Stimulated activated CD4-positive, alpha-beta T cell treated with anti-CD3 and anti-CD28 coated beads, Interleukin-4, amount 100 ng/mL, for 48 hours (primary cell): ENCODE measurements at regions not wholly inside any gene's neighbourhood (a gene's known extent, or its start where the extent isn't known, plus 50 kb on each side); places are given as distances from the start of the nearest gene placed in this dataset.
"Not testable (repeated sequence)": the region's sequence is repeated elsewhere in the genome, so short reads cannot be mapped to it uniquely, and the experiment has no call there.

Experiments
- DNase-seq, 2 donors: peaks; one replicate each; pipeline ENCODE4 v3.0.0-alpha.2; 2020; ENCODE audit warnings: low read depth in 2 of 2

DNA sequence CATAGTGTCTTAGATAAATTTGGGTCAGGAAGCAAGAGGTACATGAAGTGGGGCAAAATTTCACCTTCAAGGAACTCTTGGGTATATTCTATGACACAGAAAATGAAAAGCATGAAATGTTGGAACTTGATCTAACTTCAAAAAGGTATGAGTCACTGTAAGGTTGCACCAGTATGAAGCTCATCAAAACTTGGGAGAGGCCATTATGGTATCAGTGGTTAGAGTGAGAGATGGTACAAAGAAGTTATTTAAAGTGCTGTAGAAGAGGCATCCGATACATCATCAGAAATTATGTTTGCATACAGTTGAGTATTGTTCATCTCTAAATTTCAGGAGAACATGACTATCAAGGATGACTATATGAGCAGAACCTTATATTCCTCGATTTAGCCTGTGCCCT lies 302.9 kb upstream of the SUCLG2 start:
- DNase-seq: no peak

DNA sequence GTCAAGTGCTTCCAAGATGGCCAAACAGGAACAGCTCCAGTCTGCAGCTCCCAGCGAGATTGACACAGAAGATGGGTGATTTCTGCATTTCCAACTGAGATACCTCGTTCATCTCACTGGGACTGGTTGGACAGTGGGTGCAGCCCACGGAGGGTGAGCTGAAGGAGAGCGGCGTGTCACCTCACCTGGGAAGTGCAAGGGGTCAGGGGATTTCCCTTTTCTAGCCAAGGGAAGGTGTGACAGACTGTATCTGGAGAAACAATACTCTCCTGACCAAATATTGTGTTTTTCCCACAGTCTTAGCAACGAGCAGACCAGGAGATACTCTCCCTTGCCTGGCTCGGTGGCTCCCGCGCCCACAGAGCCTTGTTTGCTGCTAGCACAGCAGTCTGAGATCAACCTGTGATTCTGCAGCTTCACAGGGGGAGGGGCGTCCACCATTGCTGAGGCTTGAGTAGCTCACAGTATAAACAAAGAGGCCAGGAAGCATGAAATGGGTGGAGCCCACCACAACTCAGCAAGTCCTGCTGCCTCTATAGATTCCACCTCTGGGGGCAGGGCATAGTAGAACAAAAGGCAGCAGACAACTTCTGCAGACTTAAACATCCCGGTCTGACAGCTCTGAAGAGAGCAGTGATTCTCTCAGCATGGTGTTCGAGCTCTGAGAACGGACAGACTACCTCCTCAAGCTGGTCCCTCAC lies 293.5 kb upstream of the SUCLG2 start:
- peak; percentile 9 to 13 for DNase-seq

DNA sequence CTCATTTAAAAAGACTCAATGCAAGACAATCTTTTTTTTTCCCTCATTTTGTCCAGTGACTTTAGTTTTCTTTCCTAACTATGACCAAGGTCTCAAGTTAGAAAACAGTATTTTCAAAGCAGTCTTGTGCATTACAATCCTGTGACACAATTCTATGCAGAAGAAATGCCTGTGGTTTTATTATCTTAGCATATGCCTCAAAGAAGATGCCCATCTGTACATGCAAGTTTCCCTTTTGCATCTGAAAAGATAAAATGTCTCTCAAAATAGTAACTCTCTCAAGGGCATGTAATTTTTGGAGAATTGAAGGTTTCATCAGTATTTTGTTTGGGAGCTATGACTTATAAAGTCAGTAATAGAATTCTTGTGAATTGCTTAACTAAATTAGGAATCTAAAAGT lies 292.0 kb upstream of the SUCLG2 start:
- no peak for DNase-seq

DNA sequence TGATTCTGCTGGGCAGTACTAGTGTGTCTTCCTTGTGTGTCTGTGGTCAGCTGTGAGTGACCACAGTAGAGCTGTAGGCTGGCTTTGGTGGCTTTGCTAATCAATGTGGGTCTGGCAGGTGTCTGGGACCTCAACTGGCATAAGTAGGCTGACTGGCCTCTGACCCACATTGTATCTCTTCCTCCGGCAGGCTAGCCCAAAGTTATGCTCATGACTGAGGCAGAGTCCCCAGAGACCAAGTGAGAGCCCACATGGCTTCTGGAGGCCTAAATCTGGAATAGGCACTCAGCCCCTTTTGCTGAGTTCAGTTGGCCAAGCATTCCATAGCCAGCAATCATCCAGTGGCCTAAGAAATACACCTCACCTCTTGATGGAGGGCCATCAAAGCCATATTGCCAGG lies 289.1 kb upstream of the SUCLG2 start:
- DNase-seq: no peak

DNA sequence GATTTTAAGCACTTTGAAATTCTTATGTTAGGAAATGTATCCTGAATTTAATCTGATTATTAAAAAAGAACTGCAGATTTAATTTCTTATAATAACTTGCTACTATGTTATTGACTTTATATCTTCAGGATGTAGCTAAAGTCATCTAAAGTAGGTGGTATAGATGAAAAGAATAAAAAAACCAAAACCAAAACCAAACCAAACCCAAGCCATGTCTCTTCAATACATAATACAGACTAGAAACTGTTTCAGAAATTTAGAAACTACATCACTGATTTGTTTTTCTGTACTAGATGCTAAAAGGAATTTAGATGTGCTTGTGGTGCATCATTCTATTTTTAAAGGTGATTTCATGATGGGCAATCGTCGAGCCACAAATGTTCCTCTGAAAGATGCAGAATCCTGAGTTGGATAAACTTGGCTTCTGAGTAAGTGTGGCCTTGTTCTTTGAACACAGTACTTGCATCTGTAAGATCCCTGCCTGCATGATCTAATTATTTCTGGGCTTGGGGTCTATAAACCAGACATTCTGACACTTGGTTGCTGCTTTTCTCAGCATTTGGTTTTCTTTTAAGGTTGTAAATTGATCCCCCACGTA lies 287.1 kb upstream of the SUCLG2 start:
- no peak for DNase-seq

- DNase-seq: no peak
Observed at GRCh38 chr3:67940210-67940952, 286.0 kb upstream of the SUCLG2 start.

GRCh38 chr3:67937498-67938118 lies 283.2 kb upstream of the SUCLG2 start:
- no peak for DNase-seq

- not testable (repeated sequence) for DNase-seq
Observed at GRCh38 chr3:67930394-67930793, 276.0 kb upstream of the SUCLG2 start.

GRCh38 chr3:67923796-67924195 lies 269.4 kb upstream of the SUCLG2 start:
- DNase-seq: no peak

DNA sequence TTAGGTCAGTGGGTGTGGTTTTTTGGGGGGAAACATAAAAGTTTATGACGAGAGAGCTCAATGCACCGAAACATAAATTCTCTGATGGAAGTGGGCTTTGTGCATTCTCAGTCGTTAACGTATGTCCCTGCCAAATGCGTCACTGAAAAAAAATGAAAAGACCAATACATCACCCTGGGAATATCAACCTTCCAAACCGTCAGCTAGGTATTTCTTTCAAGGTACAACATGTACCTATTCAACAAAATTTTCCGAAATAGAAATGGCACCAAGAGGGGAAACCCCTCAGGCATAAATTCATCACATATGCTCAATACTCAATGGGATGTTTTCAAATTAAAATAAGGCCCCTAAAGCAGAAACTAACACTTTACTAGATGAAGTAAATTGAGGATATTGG lies 266.6 kb upstream of the SUCLG2 start:
- no peak for DNase-seq

DNA sequence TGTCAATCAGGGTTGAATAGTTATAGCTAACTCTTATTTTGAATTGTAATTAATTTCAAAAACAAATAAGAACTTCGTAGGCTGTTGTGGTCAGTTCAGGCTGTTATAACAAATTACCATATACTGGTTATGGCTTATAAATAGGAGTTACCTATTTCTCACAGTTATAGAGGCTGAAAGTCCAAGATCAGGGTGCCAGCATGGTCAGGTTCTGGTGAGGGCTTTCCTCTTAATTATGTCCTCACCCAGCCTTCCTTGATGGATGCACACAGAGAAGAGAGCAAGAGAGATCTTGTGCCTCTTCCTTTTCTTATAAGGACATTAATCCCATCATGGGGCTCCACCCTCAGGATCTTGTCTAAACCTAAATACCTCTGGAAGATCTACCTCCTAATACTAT lies 265.9 kb upstream of the SUCLG2 start:
- no peak for DNase-seq

GRCh38 chr3:67916353-67916752 lies 261.9 kb upstream of the SUCLG2 start:
- no peak for DNase-seq

DNA sequence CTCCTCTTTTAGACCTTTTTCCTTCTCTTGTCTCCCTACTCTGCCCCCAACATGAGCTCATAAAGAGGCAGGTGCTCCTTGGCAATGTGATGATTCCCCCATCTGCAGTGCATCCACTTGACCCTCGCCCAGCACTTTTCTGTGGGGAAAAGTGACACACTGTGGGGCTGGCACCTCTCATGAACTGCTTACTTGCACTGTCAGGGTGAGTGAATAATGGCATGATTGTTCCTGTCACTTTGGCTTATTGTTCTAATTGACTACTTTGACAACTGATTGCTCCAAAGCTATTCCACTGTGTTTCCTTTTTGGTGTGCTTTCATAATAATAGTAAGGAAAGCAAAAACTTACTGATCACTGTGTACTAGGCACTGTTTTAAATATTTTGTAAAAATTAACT lies 253.3 kb upstream of the SUCLG2 start:
- no peak for DNase-seq

GRCh38 chr3:67906261-67906660 lies 251.8 kb upstream of the SUCLG2 start:
- no peak for DNase-seq

GRCh38 chr3:67901681-67902080 lies 247.3 kb upstream of the SUCLG2 start:
- DNase-seq: no peak

DNA sequence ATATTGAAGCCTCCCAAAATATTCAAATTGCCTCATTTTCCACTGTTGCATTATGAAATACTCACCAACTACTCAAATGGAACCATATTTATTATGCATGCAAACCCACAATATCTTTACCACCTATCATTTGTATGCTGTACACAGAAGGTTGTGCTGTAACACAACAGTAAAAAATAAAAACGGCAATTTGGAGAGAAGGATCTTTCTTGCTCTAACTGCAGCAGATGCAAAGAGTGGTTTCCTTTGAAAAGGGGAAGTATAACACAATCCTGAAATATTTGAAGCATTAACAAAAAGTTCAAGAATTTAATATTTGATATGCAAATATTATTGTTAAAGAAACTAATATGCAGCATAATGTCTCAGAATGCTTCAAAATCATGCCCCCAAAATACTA lies 244.5 kb upstream of the SUCLG2 start:
- DNase-seq: no peak

DNA sequence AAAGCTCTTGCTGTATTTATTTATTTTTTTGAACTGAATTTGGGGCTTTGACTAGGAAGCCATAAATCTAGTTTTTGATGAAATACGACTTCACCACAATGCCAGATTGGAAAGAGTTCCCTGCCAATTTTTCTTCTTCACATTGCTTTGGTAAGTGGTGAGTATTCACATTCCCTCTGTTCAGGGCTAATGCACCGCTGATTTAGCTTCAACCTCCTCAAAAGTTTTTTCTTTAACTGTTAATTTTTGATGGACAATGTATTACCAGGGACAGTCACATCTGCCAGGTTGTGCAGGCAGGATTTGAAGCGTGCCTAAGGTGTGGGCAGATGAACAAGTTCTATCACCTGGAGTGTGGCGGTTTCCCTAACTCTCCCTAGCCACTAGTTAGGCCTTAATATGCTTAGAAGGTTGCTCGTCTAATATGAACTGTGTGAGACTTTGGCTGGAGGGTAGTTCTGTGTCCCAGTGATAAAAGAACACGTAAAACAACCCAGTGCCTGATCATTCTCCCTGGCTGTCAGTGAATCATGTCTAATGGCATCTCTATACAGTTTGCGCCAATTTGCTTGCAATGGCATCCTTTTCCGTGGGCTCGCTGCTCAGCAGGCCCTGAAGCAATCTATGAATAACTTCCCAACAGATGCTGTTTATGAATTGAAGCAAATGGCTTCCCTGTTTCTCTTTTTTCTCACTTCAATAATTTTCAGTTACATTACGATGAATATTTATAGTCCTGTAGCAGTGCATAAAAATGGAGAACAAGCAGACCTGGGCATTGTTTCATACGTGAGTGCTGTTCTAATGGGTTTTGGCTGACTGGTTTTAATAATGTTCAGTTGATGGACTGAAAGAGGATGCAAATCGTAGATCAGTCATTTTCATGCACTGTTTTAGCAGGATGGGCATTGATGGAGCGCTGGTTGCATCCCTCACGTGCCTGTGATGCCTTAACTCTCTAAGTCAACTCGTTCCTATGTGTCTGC lies 243.2 kb upstream of the SUCLG2 start:
- no peak for DNase-seq

GRCh38 chr3:67896130-67896529 lies 241.7 kb upstream of the SUCLG2 start:
- DNase-seq: no peak

- no peak for DNase-seq
Observed at GRCh38 chr3:67894510-67894909, 240.1 kb upstream of the SUCLG2 start.

DNA sequence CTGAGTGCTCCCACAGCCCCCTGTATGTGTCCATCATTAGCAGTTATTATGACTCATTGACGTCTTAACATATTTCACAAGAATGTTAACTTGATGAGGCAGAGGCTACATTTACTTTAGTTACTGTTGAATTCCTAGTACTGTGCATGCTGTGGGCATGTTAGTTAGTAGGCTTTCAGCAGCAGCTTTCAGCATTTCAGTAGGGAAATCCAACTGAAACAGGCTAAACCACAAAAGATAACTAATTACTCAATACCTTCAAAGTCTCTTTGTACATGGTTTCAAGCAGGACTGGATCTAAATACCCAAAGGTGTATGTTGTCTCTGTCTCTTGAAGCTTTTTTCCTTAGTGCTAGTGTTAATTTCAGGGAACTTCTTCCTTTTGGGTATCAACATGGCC lies 229.9 kb upstream of the SUCLG2 start:
- no peak for DNase-seq

- no peak for DNase-seq
Observed at GRCh38 chr3:67883766-67884165, 229.4 kb upstream of the SUCLG2 start.

DNA sequence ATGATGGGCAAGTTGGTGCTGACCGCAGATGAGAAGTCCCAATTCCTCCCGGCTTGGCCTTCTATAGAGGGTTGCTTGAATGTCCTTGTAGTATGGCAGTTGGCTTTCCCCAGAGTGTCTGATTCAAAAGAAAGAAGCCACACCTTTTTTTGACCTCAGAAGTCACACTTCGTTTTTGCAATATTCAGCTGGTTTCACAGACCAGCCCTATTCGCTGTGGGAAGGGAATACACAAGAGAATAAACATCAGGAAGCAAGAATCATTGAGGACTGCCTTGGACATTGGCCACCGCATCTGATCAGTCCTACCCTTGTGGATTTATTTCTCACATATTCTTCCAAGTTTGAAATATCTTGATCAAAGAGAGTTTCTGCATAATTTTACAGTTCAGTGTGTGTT lies 228.6 kb upstream of the SUCLG2 start:
- DNase-seq: no peak
